ENCODE measurements at regions not wholly inside any gene's neighbourhood (a gene's known extent, or its start where the extent isn't known, plus 50 kb on each side); places are given as distances from the start of the nearest gene placed in this dataset.

GRCh38 chr9:103243553-103243952, 248.4 kb downstream of the CYLC2 start:
- no peak for TF ChIP-seq CTCF (IDR thresholded peaks at IDR 0.05; ENCODE audit: poor library complexity, severe bottlenecking)
- no peaks in the 10 kb centered on the region for H3K4me1 ChIP-seq (ENCODE audit: insufficient read depth, poor library complexity, severe bottlenecking)
- DNase-seq (ENCODE audit: low spot score) = no peak
- H3K36me3 ChIP-seq (ENCODE audit: low read depth) = no peaks in the 10 kb centered on the region
- H3K27ac ChIP-seq (ENCODE audit: poor library complexity, severe bottlenecking) = no peak overlapping the region
- no peak overlapping the region for H3K4me3 ChIP-seq (ENCODE audit: severe bottlenecking)
- no peaks in the 10 kb centered on the region for H3K9me3 ChIP-seq (ENCODE audit: severe bottlenecking)
- ATAC-seq (ENCODE audit: low read depth) = no peak
- H3K27me3 ChIP-seq (ENCODE audit: insufficient read depth, poor library complexity, severe bottlenecking) = peaks cover 4% of the 10 kb centered on the region

DNA sequence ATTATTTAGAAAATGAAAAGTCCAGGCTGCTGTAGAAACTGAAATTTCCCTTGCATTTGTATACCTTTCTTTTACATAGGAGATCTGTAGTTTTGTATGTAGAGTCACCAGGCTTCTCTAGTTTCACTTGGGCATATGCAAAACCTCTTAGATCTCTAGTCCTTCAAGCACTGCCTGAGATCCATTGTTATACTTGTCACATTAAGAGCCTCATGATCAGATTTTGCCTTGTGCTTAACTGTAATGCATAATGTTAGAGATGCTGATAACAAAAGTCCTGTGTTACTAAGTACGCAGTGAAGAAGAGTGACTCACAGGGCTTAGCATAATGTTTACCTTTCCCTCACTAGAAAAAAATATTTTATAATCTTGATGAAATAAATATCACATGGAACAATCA, 250.2 kb downstream of the CYLC2 start:
- H3K4me1 ChIP-seq (ENCODE audit: insufficient read depth, poor library complexity, severe bottlenecking) = no peaks in the 10 kb centered on the region
- peaks cover 4% of the 10 kb centered on the region for H3K27me3 ChIP-seq (ENCODE audit: insufficient read depth, poor library complexity, severe bottlenecking)
- no peak for DNase-seq (ENCODE audit: low spot score)
- no peaks in the 10 kb centered on the region for H3K36me3 ChIP-seq (ENCODE audit: low read depth)
- ATAC-seq (ENCODE audit: low read depth) = peak; percentile 58; the same call in 2 of the 3 replicates
- TF ChIP-seq CTCF (IDR thresholded peaks at IDR 0.05; ENCODE audit: poor library complexity, severe bottlenecking) = no peak
- H3K27ac ChIP-seq (ENCODE audit: poor library complexity, severe bottlenecking) = no peak overlapping the region
- H3K4me3 ChIP-seq (ENCODE audit: severe bottlenecking) = no peak overlapping the region
- no peaks in the 10 kb centered on the region for H3K9me3 ChIP-seq (ENCODE audit: severe bottlenecking)

DNA sequence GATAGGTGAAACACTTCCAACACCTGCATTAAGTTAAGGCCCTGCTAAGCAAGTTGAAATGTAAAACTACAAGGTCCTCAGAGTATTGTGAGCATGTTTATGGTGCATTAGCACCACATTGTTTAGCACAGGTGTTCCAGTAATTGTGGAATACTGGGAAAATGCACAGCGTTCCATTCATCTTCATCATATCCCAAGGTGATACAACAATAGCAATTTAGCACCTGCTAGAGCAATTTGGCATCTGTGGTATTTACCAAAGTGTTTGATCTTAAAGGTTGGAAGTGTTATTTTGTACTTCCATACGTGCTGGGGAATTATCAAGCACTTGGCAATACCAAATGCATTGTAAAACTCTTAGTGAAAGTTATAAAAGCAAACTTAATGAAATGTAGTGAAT, 266.8 kb downstream of the CYLC2 start:
- no peak for TF ChIP-seq CTCF (IDR thresholded peaks at IDR 0.05; ENCODE audit: poor library complexity, severe bottlenecking)
- Histone ChIP-seq H3K4me1 (ENCODE audit: insufficient read depth, poor library complexity, severe bottlenecking) (no peaks in the 10 kb centered on the region), H3K9me3 (ENCODE audit: severe bottlenecking) (no peaks in the 10 kb centered on the region), H3K27ac (ENCODE audit: poor library complexity, severe bottlenecking) (no peak overlapping the region), H3K4me3 (ENCODE audit: severe bottlenecking) (no peak overlapping the region), H3K36me3 (ENCODE audit: low read depth) (no peaks in the 10 kb centered on the region), H3K27me3 (ENCODE audit: insufficient read depth, poor library complexity, severe bottlenecking) (no peaks in the 10 kb centered on the region)
- no peak for DNase-seq (ENCODE audit: low spot score)
- no peak for ATAC-seq (ENCODE audit: low read depth)

DNA sequence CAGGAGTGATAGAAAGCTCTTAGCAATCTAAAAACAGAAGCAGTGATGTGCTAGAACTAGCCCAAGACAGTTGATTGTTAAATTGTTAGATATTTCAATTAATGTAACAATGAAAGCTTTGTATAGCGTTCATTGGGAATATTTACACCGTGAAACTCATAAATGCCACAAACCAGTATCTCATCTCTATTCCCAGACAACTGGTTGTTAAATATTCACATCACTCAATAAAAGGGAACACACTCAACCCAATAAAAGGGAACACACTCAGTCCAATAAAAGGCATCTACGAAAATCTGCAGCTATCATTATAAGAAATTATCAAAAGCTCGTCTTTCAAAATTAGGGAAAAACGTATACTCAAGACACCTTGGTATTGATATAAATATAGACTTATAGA, 270.9 kb downstream of the CYLC2 start:
- H3K27me3 ChIP-seq (ENCODE audit: insufficient read depth, poor library complexity, severe bottlenecking) = no peaks in the 10 kb centered on the region
- no peak for DNase-seq (ENCODE audit: low spot score)
- H3K4me1 ChIP-seq (ENCODE audit: insufficient read depth, poor library complexity, severe bottlenecking) = no peaks in the 10 kb centered on the region
- no peaks in the 10 kb centered on the region for H3K9me3 ChIP-seq (ENCODE audit: severe bottlenecking)
- no peak overlapping the region for H3K4me3 ChIP-seq (ENCODE audit: severe bottlenecking)
- H3K27ac ChIP-seq (ENCODE audit: poor library complexity, severe bottlenecking) = no peak overlapping the region
- no peak for TF ChIP-seq CTCF (IDR thresholded peaks at IDR 0.05; ENCODE audit: poor library complexity, severe bottlenecking)
- no peak for ATAC-seq (ENCODE audit: low read depth)
- no peaks in the 10 kb centered on the region for H3K36me3 ChIP-seq (ENCODE audit: low read depth)

- DNase-seq (ENCODE audit: low spot score) = no peak
- Histone ChIP-seq H3K4me3 (ENCODE audit: severe bottlenecking) (no peak overlapping the region), H3K27me3 (ENCODE audit: insufficient read depth, poor library complexity, severe bottlenecking) (no peaks in the 10 kb centered on the region), H3K36me3 (ENCODE audit: low read depth) (no peaks in the 10 kb centered on the region), H3K27ac (ENCODE audit: poor library complexity, severe bottlenecking) (no peak overlapping the region), H3K9me3 (ENCODE audit: severe bottlenecking) (no peaks in the 10 kb centered on the region), H3K4me1 (ENCODE audit: insufficient read depth, poor library complexity, severe bottlenecking) (no peaks in the 10 kb centered on the region)
- no peak for ATAC-seq (ENCODE audit: low read depth)
- no peak for TF ChIP-seq CTCF (IDR thresholded peaks at IDR 0.05; ENCODE audit: poor library complexity, severe bottlenecking)
Measured at GRCh38 chr9:103277240-103277639, 282.1 kb downstream of the CYLC2 start.

Measured in RWPE2 (cell line).